ENCODE measurements at regions not wholly inside any gene's neighbourhood (a gene's known extent, or its start where the extent isn't known, plus 50 kb on each side); places are given as distances from the start of the nearest gene placed in this dataset.

- no peak for DNase-seq (ENCODE audit: low read depth in 1 of 2, low spot score in 1 of 2)
- no peaks in the 10 kb centered on the region for H3K9me3 ChIP-seq (ENCODE audit: low read depth)
- TF ChIP-seq CTCF (IDR thresholded peaks at IDR 0.05; ENCODE audit: low read depth, low read length) = no peak
- H3K27ac ChIP-seq = no peak overlapping the region
- no peak overlapping the region for H3K4me3 ChIP-seq
- no peaks in the 10 kb centered on the region for H3K4me1 ChIP-seq (ENCODE audit: low read depth)
- no peaks in the 10 kb centered on the region for H3K27me3 ChIP-seq
- H3K36me3 ChIP-seq = no peaks in the 10 kb centered on the region
These were observed 88.5 kb upstream of the HNF1B start for GRCh38 chr17:37833237-37833859.

GRCh38 chr17:37831986-37832385 is 87.1 kb upstream of the HNF1B start:
- Histone ChIP-seq H3K4me3 (no peak overlapping the region), H3K27ac (no peak overlapping the region), H3K36me3 (no peaks in the 10 kb centered on the region), H3K27me3 (no peaks in the 10 kb centered on the region), H3K9me3 (ENCODE audit: low read depth) (no peaks in the 10 kb centered on the region), H3K4me1 (ENCODE audit: low read depth) (no peaks in the 10 kb centered on the region)
- no peak for DNase-seq (ENCODE audit: low read depth in 1 of 2, low spot score in 1 of 2)
- TF ChIP-seq CTCF (IDR thresholded peaks at IDR 0.05; ENCODE audit: low read depth, low read length) = no peak

DNA sequence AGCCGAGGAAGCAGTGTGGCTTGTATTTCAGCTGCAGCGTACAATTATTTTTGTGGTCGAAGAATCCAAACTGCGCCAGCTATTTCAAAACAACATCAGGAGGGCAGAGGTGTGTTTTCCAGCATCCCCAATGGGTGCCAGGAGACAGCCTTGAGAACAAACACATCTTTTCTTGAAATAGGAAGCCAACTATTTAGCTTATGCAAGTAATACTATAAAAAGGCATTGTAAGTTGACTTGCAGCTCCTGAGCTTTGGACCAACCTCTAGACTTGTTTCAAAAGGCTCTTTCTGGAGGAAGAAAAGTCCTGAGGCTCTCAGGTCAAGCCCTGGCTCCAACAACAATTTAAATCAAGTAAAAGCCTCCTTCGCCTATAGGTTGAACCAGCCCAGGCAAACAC is 86.6 kb upstream of the HNF1B start:
- H3K27ac ChIP-seq = no peak overlapping the region
- no peak for DNase-seq (ENCODE audit: low read depth in 1 of 2, low spot score in 1 of 2)
- H3K9me3 ChIP-seq (ENCODE audit: low read depth) = no peaks in the 10 kb centered on the region
- no peak overlapping the region for H3K4me3 ChIP-seq
- H3K4me1 ChIP-seq (ENCODE audit: low read depth) = no peaks in the 10 kb centered on the region
- H3K27me3 ChIP-seq = no peaks in the 10 kb centered on the region
- no peaks in the 10 kb centered on the region for H3K36me3 ChIP-seq
- no peak for TF ChIP-seq CTCF (IDR thresholded peaks at IDR 0.05; ENCODE audit: low read depth, low read length)

DNA sequence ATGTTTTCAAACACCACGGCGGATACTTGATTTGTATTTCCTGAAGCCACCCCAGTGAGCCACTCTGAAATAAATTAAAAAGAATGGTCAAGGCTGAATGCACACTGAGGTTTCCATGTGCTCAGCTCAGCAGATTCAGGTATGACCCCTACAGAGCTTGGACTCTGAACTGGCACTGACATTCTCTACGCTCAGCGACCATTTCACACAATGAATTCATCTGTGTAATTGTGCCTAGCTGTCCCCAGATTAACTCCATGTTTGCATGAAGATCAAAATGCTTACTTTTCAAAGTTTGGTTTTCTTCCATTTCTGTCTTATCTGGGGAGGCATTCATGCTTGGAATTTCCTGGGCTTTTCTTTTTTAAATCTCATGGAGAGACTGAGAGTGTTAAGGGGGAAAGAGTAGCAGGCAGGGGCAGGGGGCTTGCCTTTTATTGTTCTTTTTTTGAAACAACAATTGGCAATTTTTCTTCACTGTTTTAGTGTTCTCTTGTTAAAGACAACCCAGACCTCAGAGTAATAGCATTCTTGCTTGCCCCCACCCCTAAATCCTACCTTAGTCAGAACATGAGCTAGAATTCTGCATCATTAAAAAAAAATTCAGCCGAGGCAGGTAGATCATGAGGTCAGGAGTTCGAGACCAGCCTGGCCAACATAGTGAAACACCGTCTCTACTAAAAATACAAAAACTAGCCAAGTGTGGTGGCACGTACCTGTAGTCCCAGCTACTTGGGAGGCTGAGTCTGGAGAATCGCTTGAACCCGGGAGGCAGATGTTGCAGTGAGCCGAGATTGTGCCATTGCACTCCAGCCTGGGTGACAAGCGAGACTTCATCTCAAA is 85.5 kb upstream of the HNF1B start:
- Histone ChIP-seq H3K4me3 (no peak overlapping the region), H3K9me3 (ENCODE audit: low read depth) (no peaks in the 10 kb centered on the region), H3K36me3 (no peaks in the 10 kb centered on the region), H3K27me3 (no peaks in the 10 kb centered on the region), H3K4me1 (ENCODE audit: low read depth) (no peaks in the 10 kb centered on the region), H3K27ac (no peak overlapping the region)
- no peak for DNase-seq (ENCODE audit: low read depth in 1 of 2, low spot score in 1 of 2)
- TF ChIP-seq CTCF (IDR thresholded peaks at IDR 0.05; ENCODE audit: low read depth, low read length) = no peak

GRCh38 chr17:37829592-37830123 is 84.8 kb upstream of the HNF1B start:
- no peaks in the 10 kb centered on the region for H3K9me3 ChIP-seq (ENCODE audit: low read depth)
- H3K36me3 ChIP-seq = no peaks in the 10 kb centered on the region
- H3K27ac ChIP-seq = no peak overlapping the region
- H3K27me3 ChIP-seq = no peaks in the 10 kb centered on the region
- TF ChIP-seq CTCF (IDR thresholded peaks at IDR 0.05; ENCODE audit: low read depth, low read length) = no peak
- no peaks in the 10 kb centered on the region for H3K4me1 ChIP-seq (ENCODE audit: low read depth)
- no peak for DNase-seq (ENCODE audit: low read depth in 1 of 2, low spot score in 1 of 2)
- no peak overlapping the region for H3K4me3 ChIP-seq
